HCT116 (cell line): ENCODE measurements at regions not wholly inside any gene's neighbourhood (a gene's known extent, or its start where the extent isn't known, plus 50 kb on each side); places are given as distances from the start of the nearest gene placed in this dataset.

Experiments
- ATAC-seq: fragments of 200-7000 bp; cut with Tn5 transposase; 2 replicates; pipeline ENCODE4 v1.9.1; 2020; ENCODE audit warnings: mild to moderate bottlenecking, moderate library complexity
- BruUV-seq: library from RNA; stranded (reverse); fragments of 400-500 nt; replicated peaks from 2 replicates; lab custom pipeline; 2021; lab: Mats Ljungman, UMichigan
- CTCF ChIA-PET: fragments of 300-600 bp; sonication (Branson Sonifier 250); formaldehyde crosslinking; loops from one replicate; lab custom pipeline; 2021; ENCODE audit warnings: antibody characterized with exemption; lab: Charles Lee
- POLR2A ChIA-PET: fragments of 300-600, 350-600 bp; sonication (Branson Sonifier 250); formaldehyde crosslinking; loops from one replicate; lab custom pipeline; 2021; ENCODE audit warnings: antibody characterized with exemption; lab: Charles Lee
- RAD21 ChIA-PET, 2 experiments: fragments of 300-600 bp; sonication (Branson Sonifier 250); formaldehyde crosslinking; loops; one replicate each; lab custom pipeline; 2023; ENCODE audit warnings: low total read pairs in 2 of 2; ENCODE audit not compliant: uncharacterized antibody in 2 of 2, unreplicated experiment in 2 of 2, low non-redundant PET in 1 of 2; lab: Charles Lee
- DNase-seq: peaks from one replicate; pipeline ENCODE4 v3.0.0-alpha.2; 2010; ENCODE audit warnings: low read depth, low spot score
- H2AFZ ChIP-seq: fragments of 200-600 bp; shearing (Covaris generic), sonication (generic); 2 replicates; pipeline ENCODE4 v1.6.1; 2017; ENCODE audit warnings: low read depth, mixed run types, mixed read lengths, antibody characterized with exemption, low read length; ENCODE audit not compliant: poor library complexity, severe bottlenecking
- H3K27ac ChIP-seq: 2 replicates; pipeline ENCODE4 v1.5.1; 2012; ENCODE audit warnings: low read depth, low read length
- H3K27me3 ChIP-seq: fragments of 200-600 bp; sonication (generic); 2 replicates; pipeline ENCODE4 v1.6.1; 2016; ENCODE audit warnings: mixed run types, low read length, mixed read lengths; ENCODE audit not compliant: insufficient read depth
- H3K36me3 ChIP-seq, 2 experiments: fragments of 200-500 bp in 1 of 2; fragments of 200-600 bp in 1 of 2; sonication (Bioruptor generic) in 1 of 2; sonication (generic) in 1 of 2; 2 replicates each; pipeline versions ENCODE4 v1.5.1 to v1.6.1; 2014 to 2016; ENCODE audit warnings: low read length in 2 of 2, inconsistent platforms in 1 of 2, mixed read lengths in 1 of 2, mixed run types in 1 of 2; ENCODE audit not compliant: insufficient read depth in 2 of 2, control insufficient read depth in 1 of 2
- H3K4me1 ChIP-seq, 2 experiments: fragments of 200-600 bp in 1 of 2; sonication (generic) in 1 of 2; 2 replicates each; pipeline versions ENCODE4 v1.5.1 to v1.6.1; 2012 to 2017; ENCODE audit warnings: low read length in 2 of 2, inconsistent platforms in 1 of 2, mild to moderate bottlenecking in 1 of 2, mixed read lengths in 1 of 2, mixed run types in 1 of 2, moderate library complexity in 1 of 2; ENCODE audit not compliant: insufficient read depth in 2 of 2, control insufficient read depth in 1 of 2
- H3K4me2 ChIP-seq: fragments of 200-600 bp; sonication (generic); 2 replicates; pipeline ENCODE4 v1.6.1; 2017; ENCODE audit warnings: mixed run types, low read length, mixed read lengths
- H3K4me3 ChIP-seq, 2 experiments: fragments of 200-600 bp in 1 of 2; sonication (generic) in 1 of 2; replicated peaks in 1 of 2; 2 replicates each; pipeline ENCODE4 v1.5.1; 2011 to 2016; ENCODE audit warnings: low read length in 2 of 2, control low read depth in 1 of 2, low read depth in 1 of 2, mild to moderate bottlenecking in 1 of 2, mixed read lengths in 1 of 2, mixed run types in 1 of 2
- H3K79me2 ChIP-seq: fragments of 200-600 bp; sonication (generic); 2 replicates; pipeline ENCODE4 v1.6.1; 2017; ENCODE audit warnings: mild to moderate bottlenecking, mixed run types, low read length, moderate library complexity, mixed read lengths; ENCODE audit not compliant: insufficient read depth
- H3K9ac ChIP-seq: fragments of 200-600 bp; sonication (generic); 2 replicates; pipeline ENCODE4 v1.6.1; 2016; ENCODE audit warnings: low read length, mixed read lengths
- H3K9me2 ChIP-seq: fragments of 200-600 bp; sonication (generic), shearing (Covaris generic); 2 replicates; pipeline ENCODE4 v1.6.1; 2017; ENCODE audit warnings: mixed run types, mild to moderate bottlenecking, moderate library complexity; ENCODE audit not compliant: insufficient read depth
- H3K9me3 ChIP-seq, 2 experiments: fragments of 200-500 bp in 1 of 2; fragments of 200-600 bp in 1 of 2; sonication (Bioruptor generic) in 1 of 2; sonication (generic) in 1 of 2; 2 replicates each; pipeline ENCODE4 v1.6.1; 2014 to 2017; ENCODE audit warnings: low read length in 2 of 2, mixed read lengths in 2 of 2, inconsistent platforms in 1 of 2, low read depth in 1 of 2, mild to moderate bottlenecking in 1 of 2, mixed run types in 1 of 2, moderate library complexity in 1 of 2; ENCODE audit not compliant: control insufficient read depth in 1 of 2, insufficient read depth in 1 of 2
- H4K20me1 ChIP-seq: fragments of 200-600 bp; sonication (generic), shearing (Covaris generic); 2 replicates; pipeline ENCODE4 v1.6.1; 2017; ENCODE audit warnings: mixed run types, mild to moderate bottlenecking, moderate library complexity; ENCODE audit not compliant: insufficient read depth
- ATF3 ChIP-seq: IDR thresholded peaks from 2 replicates; pipeline ENCODE4 v1.6.1; 2012
- CBX3 ChIP-seq: IDR thresholded peaks from 2 replicates; pipeline ENCODE4 v1.6.1; 2012; ENCODE audit warnings: low read depth
- ELF1 ChIP-seq: IDR thresholded peaks from 2 replicates; pipeline ENCODE4 v1.6.1; 2012; ENCODE audit warnings: low read depth, borderline replicate concordance
- EZH2 ChIP-seq: fragments of 200-600 bp; sonication (generic); IDR thresholded peaks from 2 replicates; pipeline ENCODE4 v1.6.1; 2017; ENCODE audit warnings: antibody characterized with exemption, mixed run types
- EZH2phosphoT487 ChIP-seq: fragments of 200-600 bp; IDR thresholded peaks from 2 replicates; pipeline ENCODE4 v1.6.1; 2018; ENCODE audit warnings: antibody characterized with exemption, borderline replicate concordance
- FOSL1 ChIP-seq: IDR thresholded peaks from 2 replicates; pipeline ENCODE4 v1.6.1; 2012; ENCODE audit warnings: low read depth
- JUND ChIP-seq: IDR thresholded peaks from 2 replicates; pipeline ENCODE4 v1.6.1; 2012
- MAX ChIP-seq: IDR thresholded peaks from 2 replicates; pipeline ENCODE4 v1.6.1; 2012
- POLR2A ChIP-seq: IDR thresholded peaks from 2 replicates; pipeline ENCODE4 v1.7.0; 2011; ENCODE audit warnings: borderline replicate concordance; ENCODE audit not compliant: insufficient read depth, insufficient read length; ENCODE audit errors: extremely low read depth
- POLR2AphosphoS5 ChIP-seq: IDR thresholded peaks from 2 replicates; pipeline ENCODE4 v1.6.1; 2011; ENCODE audit warnings: mild to moderate bottlenecking, low read depth, low read length, moderate library complexity
- SP1 ChIP-seq: IDR thresholded peaks from 2 replicates; pipeline ENCODE4 v1.6.1; 2012; ENCODE audit warnings: low read depth
- TCF7L2 ChIP-seq: IDR thresholded peaks from 2 replicates; pipeline ENCODE4 v1.7.0; 2011; ENCODE audit warnings: borderline replicate concordance, inconsistent platforms; ENCODE audit not compliant: insufficient read depth, insufficient read length; ENCODE audit errors: extremely low read depth
- ZBTB33 ChIP-seq: IDR thresholded peaks from 2 replicates; pipeline ENCODE4 v1.6.1; 2011; ENCODE audit warnings: mild to moderate bottlenecking, low read length, moderate library complexity; ENCODE audit not compliant: insufficient replicate concordance; ENCODE audit errors: extremely low read depth
- ZNF274 ChIP-seq: fragments of 200-500 bp; sonication (Bioruptor generic); IDR thresholded peaks from 2 replicates; pipeline ENCODE4 v1.6.1; 2014; ENCODE audit warnings: mild to moderate bottlenecking, low read depth, low read length, inconsistent platforms
- intact Hi-C: fragments of 100-400 bp; cut with micrococcal nuclease; formaldehyde crosslinking; loops from 2 replicates; pipeline ENCODE4 v1.10.0; 2022
- TF ChIP-seq, protein P1 (sequence below): IDR thresholded peaks from 2 replicates; pipeline ENCODE4 v1.6.1; 2012; ENCODE audit warnings: low read depth
- TF ChIP-seq, protein P2 (sequence below), 3 experiments: fragments of 200-600 bp in 1 of 3; sonication (generic) in 1 of 3; IDR thresholded peaks in 2 of 3; conservative IDR thresholded peaks in 1 of 3; 2 replicates each; pipeline ENCODE4 v1.5.1; 2012 to 2017; ENCODE audit warnings: low read depth in 2 of 3, low read length in 2 of 3, antibody characterized with exemption in 1 of 3, borderline replicate concordance in 1 of 3, control low read depth in 1 of 3, mild to moderate bottlenecking in 1 of 3, mixed read lengths in 1 of 3, mixed run types in 1 of 3, moderate library complexity in 1 of 3; ENCODE audit not compliant: insufficient read depth in 1 of 3

DNA sequence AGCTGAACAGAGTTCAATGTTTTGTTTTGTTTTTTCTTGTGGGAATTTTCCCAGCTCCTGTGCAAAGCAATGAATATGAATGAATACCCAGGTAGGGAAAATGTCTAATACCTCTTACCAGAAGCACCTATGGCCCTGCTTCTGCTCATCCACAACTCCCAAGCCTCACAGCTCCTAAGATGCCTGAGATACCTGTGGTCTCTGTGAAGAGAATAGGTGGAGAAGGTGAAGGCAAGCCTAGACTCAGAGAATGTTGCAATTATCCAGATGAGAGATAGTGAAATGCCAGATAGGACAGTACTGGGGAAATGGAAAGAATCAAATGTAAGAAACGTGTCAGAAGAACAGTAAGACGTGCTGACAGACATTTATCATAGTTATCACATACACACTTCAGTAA is 70.2 kb upstream of the NOCT start (continued):
- no peak for TF ChIP-seq JUND
- TF ChIP-seq, protein P1, sequence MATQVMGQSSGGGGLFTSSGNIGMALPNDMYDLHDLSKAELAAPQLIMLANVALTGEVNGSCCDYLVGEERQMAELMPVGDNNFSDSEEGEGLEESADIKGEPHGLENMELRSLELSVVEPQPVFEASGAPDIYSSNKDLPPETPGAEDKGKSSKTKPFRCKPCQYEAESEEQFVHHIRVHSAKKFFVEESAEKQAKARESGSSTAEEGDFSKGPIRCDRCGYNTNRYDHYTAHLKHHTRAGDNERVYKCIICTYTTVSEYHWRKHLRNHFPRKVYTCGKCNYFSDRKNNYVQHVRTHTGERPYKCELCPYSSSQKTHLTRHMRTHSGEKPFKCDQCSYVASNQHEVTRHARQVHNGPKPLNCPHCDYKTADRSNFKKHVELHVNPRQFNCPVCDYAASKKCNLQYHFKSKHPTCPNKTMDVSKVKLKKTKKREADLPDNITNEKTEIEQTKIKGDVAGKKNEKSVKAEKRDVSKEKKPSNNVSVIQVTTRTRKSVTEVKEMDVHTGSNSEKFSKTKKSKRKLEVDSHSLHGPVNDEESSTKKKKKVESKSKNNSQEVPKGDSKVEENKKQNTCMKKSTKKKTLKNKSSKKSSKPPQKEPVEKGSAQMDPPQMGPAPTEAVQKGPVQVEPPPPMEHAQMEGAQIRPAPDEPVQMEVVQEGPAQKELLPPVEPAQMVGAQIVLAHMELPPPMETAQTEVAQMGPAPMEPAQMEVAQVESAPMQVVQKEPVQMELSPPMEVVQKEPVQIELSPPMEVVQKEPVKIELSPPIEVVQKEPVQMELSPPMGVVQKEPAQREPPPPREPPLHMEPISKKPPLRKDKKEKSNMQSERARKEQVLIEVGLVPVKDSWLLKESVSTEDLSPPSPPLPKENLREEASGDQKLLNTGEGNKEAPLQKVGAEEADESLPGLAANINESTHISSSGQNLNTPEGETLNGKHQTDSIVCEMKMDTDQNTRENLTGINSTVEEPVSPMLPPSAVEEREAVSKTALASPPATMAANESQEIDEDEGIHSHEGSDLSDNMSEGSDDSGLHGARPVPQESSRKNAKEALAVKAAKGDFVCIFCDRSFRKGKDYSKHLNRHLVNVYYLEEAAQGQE: no peak
- TF ChIP-seq EZH2: no peak
- no peak for TF ChIP-seq POLR2A
- no peak for TF ChIP-seq MAX

DNA sequence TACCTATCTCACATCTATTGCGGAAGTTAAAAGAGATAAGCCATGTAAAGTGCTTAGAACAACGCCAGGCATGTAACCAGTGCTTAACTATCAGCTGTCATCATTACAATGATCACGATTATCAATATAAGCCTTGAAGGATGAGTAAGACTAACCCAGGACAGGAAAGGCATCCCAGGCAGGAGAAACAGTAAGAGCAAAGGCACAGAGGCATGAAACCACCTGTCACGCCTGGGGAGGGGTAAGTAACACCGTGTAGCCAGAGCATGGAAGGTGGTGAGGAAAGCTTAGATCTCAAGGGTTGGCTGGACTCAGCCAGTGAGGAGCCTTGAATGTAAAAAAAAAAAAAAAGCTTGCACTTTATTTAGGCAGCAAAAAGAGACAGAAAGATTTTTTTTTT is 71.7 kb upstream of the NOCT start:
- Histone ChIP-seq H3K9me3 (no peaks in the 10 kb centered on the region), H2AFZ (no peak overlapping the region), H3K4me1 (peaks cover 0 to 3% of the 10 kb centered on the region in 2 experiments; a peak in 2 of 4 replicates), H3K36me3 (no peaks in the 10 kb centered on the region), H3K9me2 (no peaks in the 10 kb centered on the region), H4K20me1 (no peaks in the 10 kb centered on the region), H3K4me3 (no peak overlapping the region), H3K79me2 (no peaks in the 10 kb centered on the region), H3K27ac (no peak overlapping the region), H3K27me3 (no peaks in the 10 kb centered on the region), H3K4me2 (no peak overlapping the region), H3K9ac (no peak overlapping the region)
- BruUV-seq: no TSS peak
- ChIA-PET CTCF (no interaction called here), POLR2A (no interaction called here), RAD21 (no interaction called here)
- DNase-seq (no peak), ATAC-seq (no peak)
- intact Hi-C loops: no loop called here
- TF ChIP-seq SP1: no peak
- no peak for TF ChIP-seq MAX
- TF ChIP-seq FOSL1: no peak
- TF ChIP-seq ZNF274: no peak
- no peak for TF ChIP-seq EZH2phosphoT487
- no peak for TF ChIP-seq POLR2A
- TF ChIP-seq ZBTB33: no peak
- TF ChIP-seq ELF1: no peak
- TF ChIP-seq TCF7L2: no peak
- no peak for TF ChIP-seq ATF3
- no peak for TF ChIP-seq CBX3
- TF ChIP-seq, protein P2, sequence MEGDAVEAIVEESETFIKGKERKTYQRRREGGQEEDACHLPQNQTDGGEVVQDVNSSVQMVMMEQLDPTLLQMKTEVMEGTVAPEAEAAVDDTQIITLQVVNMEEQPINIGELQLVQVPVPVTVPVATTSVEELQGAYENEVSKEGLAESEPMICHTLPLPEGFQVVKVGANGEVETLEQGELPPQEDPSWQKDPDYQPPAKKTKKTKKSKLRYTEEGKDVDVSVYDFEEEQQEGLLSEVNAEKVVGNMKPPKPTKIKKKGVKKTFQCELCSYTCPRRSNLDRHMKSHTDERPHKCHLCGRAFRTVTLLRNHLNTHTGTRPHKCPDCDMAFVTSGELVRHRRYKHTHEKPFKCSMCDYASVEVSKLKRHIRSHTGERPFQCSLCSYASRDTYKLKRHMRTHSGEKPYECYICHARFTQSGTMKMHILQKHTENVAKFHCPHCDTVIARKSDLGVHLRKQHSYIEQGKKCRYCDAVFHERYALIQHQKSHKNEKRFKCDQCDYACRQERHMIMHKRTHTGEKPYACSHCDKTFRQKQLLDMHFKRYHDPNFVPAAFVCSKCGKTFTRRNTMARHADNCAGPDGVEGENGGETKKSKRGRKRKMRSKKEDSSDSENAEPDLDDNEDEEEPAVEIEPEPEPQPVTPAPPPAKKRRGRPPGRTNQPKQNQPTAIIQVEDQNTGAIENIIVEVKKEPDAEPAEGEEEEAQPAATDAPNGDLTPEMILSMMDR (IDR thresholded peaks at IDR 0.05 in 2 of 3, conservative IDR thresholded peaks at IDR 0.05 in 1 of 3; ENCODE audit: borderline replicate concordance in 1 of 3, insufficient read depth in 1 of 3, low read depth in 2 of 3, low read length in 2 of 3): no peak
- no peak for TF ChIP-seq POLR2AphosphoS5
